ENCODE measurements at regions not wholly inside any gene's neighbourhood (a gene's known extent, or its start where the extent isn't known, plus 50 kb on each side); places are given as distances from the start of the nearest gene placed in this dataset.

DNA sequence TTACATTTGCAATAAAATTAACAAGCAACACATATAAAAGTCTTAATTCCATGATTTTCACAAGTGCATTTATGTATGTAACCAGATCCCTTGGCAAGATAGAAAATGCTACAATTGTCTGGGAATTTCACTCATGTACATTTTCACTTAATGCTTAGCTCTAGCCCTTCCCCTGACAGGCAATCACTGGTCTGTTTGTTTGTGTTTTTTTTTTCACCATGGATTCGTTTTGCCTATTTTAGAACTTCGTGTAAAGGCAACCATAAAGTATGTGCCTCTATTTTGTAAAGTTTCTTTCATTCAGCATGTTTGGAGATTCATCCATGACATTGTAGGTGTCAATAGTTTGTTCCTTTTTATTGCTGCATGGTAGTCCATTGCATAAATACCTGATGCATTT is 260.9 kb upstream of the SLCO3A1 start:
- Histone ChIP-seq H3K9ac (ENCODE audit: control insufficient read depth, extremely low read depth, insufficient read depth, low read length) (no peak overlapping the region), H3K4me2 (ENCODE audit: control insufficient read depth, extremely low read depth, insufficient read depth, low read depth, low read length) (no peak overlapping the region), H3K27ac (ENCODE audit: control insufficient read depth, insufficient read depth, low read length) (no peak overlapping the region), H2AFZ (ENCODE audit: control insufficient read depth, low read length) (no peak overlapping the region), H3K9me1 (ENCODE audit: control insufficient read depth, extremely low read depth, insufficient read depth, low read length) (no peaks in the 10 kb centered on the region), H3K9me3 (ENCODE audit: control insufficient read depth, low read depth, low read length) (no peaks in the 10 kb centered on the region), H3K4me1 (ENCODE audit: control insufficient read depth, extremely low read depth, insufficient read depth, low read length) (no peaks in the 10 kb centered on the region), H3K4me3 (ENCODE audit: control insufficient read depth in 2 of 3, extremely low read depth in 1 of 3, insufficient read depth in 2 of 3, low read depth in 1 of 3, low read length in 3 of 3) (no peak overlapping the region), H4K20me1 (ENCODE audit: control insufficient read depth, extremely low read depth, insufficient read depth, low read length) (no peaks in the 10 kb centered on the region), H3K79me2 (ENCODE audit: control insufficient read depth, insufficient read depth, low read length) (no peaks in the 10 kb centered on the region), H3K36me3 (ENCODE audit: control insufficient read depth in 2 of 2, extremely low read depth in 1 of 2, insufficient read depth in 2 of 2, low read length in 2 of 2) (no peaks in the 10 kb centered on the region), H3K27me3 (ENCODE audit: control insufficient read depth, extremely low read depth, insufficient read depth, low read length) (peaks cover 3% of the 10 kb centered on the region)
- FAIRE-seq (no peak), DNase-seq (ENCODE audit: low read depth, low spot score) (no peak)
- dilution Hi-C loops (cut with MboI; ENCODE audit: extremely low pct_ligation_motif_present, low sequenced_read_pairs): no loop called here
- TF ChIP-seq, protein P1, sequence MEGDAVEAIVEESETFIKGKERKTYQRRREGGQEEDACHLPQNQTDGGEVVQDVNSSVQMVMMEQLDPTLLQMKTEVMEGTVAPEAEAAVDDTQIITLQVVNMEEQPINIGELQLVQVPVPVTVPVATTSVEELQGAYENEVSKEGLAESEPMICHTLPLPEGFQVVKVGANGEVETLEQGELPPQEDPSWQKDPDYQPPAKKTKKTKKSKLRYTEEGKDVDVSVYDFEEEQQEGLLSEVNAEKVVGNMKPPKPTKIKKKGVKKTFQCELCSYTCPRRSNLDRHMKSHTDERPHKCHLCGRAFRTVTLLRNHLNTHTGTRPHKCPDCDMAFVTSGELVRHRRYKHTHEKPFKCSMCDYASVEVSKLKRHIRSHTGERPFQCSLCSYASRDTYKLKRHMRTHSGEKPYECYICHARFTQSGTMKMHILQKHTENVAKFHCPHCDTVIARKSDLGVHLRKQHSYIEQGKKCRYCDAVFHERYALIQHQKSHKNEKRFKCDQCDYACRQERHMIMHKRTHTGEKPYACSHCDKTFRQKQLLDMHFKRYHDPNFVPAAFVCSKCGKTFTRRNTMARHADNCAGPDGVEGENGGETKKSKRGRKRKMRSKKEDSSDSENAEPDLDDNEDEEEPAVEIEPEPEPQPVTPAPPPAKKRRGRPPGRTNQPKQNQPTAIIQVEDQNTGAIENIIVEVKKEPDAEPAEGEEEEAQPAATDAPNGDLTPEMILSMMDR (optimal IDR thresholded peaks at IDR 0.05 in 1 of 3, IDR thresholded peaks at IDR 0.05 in 1 of 3, conservative IDR thresholded peaks at IDR 0.05 in 1 of 3; ENCODE audit: extremely low read depth in 1 of 3, insufficient read depth in 2 of 3, low read length in 3 of 3): no peak
- no peak for TF ChIP-seq EZH2 (IDR thresholded peaks at IDR 0.05; ENCODE audit: low read length)

DNA sequence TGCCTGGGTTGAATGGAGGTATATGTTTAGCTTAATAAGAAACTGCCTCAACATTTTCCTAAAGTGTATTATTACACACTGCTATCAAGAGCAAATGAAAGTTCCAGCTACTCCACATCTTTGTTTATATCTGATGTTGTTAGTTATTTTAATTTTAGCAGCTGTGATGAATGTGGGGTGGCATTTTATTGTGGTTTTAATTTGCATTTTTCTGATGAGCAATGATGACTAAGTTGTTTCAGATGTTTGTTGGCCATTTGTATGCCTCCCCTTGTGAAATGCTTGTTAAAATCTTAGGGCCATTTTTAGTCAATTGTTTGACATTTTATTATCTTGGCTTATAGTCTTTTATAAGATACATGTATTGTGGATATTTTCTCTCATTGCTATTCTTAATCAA is 260.4 kb upstream of the SLCO3A1 start:
- Histone ChIP-seq H3K27me3 (ENCODE audit: control insufficient read depth, extremely low read depth, insufficient read depth, low read length) (peaks cover 8% of the 10 kb centered on the region), H3K9ac (ENCODE audit: control insufficient read depth, extremely low read depth, insufficient read depth, low read length) (no peak overlapping the region), H3K4me2 (ENCODE audit: control insufficient read depth, extremely low read depth, insufficient read depth, low read depth, low read length) (no peak overlapping the region), H4K20me1 (ENCODE audit: control insufficient read depth, extremely low read depth, insufficient read depth, low read length) (no peaks in the 10 kb centered on the region), H3K36me3 (ENCODE audit: control insufficient read depth in 2 of 2, extremely low read depth in 1 of 2, insufficient read depth in 2 of 2, low read length in 2 of 2) (no peaks in the 10 kb centered on the region), H3K4me1 (ENCODE audit: control insufficient read depth, extremely low read depth, insufficient read depth, low read length) (no peaks in the 10 kb centered on the region), H3K9me3 (ENCODE audit: control insufficient read depth, low read depth, low read length) (no peaks in the 10 kb centered on the region), H3K4me3 (ENCODE audit: control insufficient read depth in 2 of 3, extremely low read depth in 1 of 3, insufficient read depth in 2 of 3, low read depth in 1 of 3, low read length in 3 of 3) (no peak overlapping the region), H3K9me1 (ENCODE audit: control insufficient read depth, extremely low read depth, insufficient read depth, low read length) (no peaks in the 10 kb centered on the region), H3K79me2 (ENCODE audit: control insufficient read depth, insufficient read depth, low read length) (no peaks in the 10 kb centered on the region), H2AFZ (ENCODE audit: control insufficient read depth, low read length) (no peak overlapping the region), H3K27ac (ENCODE audit: control insufficient read depth, insufficient read depth, low read length) (no peak overlapping the region)
- DNase-seq (ENCODE audit: low read depth, low spot score) (no peak), FAIRE-seq (peak; percentile 9)
- dilution Hi-C loops (cut with MboI; ENCODE audit: extremely low pct_ligation_motif_present, low sequenced_read_pairs): no loop called here
- TF ChIP-seq EZH2 (IDR thresholded peaks at IDR 0.05; ENCODE audit: low read length): no peak
- TF ChIP-seq, protein P1 (optimal IDR thresholded peaks at IDR 0.05 in 1 of 3, IDR thresholded peaks at IDR 0.05 in 1 of 3, conservative IDR thresholded peaks at IDR 0.05 in 1 of 3; ENCODE audit: extremely low read depth in 1 of 3, insufficient read depth in 2 of 3, low read length in 3 of 3): no peak

All from keratinocyte (primary cell).